SK-N-MC (cell line): ENCODE measurements at regions not wholly inside any gene's neighbourhood (a gene's known extent, or its start where the extent isn't known, plus 50 kb on each side); places are given as distances from the start of the nearest gene placed in this dataset.
"Not testable (repeated sequence)": the region's sequence is repeated elsewhere in the genome, so short reads cannot be mapped to it uniquely, and the experiment has no call there.

Experiments used
- DNase-seq: peaks from one replicate; pipeline ENCODE4 v3.0.0-alpha.2; 2011; ENCODE audit warnings: low read depth, low spot score
- H3K27ac ChIP-seq: fragments of 200-600 bp; sonication (generic); 2 replicates; pipeline ENCODE4 v1.5.1; 2016; ENCODE audit warnings: mixed run types
- H3K36me3 ChIP-seq: fragments of 200-600 bp; sonication (generic); 2 replicates; pipeline ENCODE4 v1.6.1; 2017; ENCODE audit warnings: antibody characterized with exemption, low read length, mixed read lengths; ENCODE audit not compliant: insufficient read depth
- H3K4me3 ChIP-seq: fragments of 200-600 bp; sonication (generic); 2 replicates; pipeline ENCODE4 v1.5.1; 2016
- H3K9ac ChIP-seq: fragments of 200-600 bp; sonication (generic); 2 replicates; pipeline ENCODE4 v1.8.0; 2017; ENCODE audit warnings: mixed run types, mixed read lengths; ENCODE audit not compliant: insufficient read length
- H3K9me3 ChIP-seq: fragments of 200-600 bp; sonication (generic); 2 replicates; pipeline ENCODE4 v1.6.1; 2017; ENCODE audit warnings: low read depth, mild to moderate bottlenecking, antibody characterized with exemption, low read length, moderate library complexity, mixed read lengths
- EZH2 ChIP-seq: fragments of 200-600 bp; sonication (generic); IDR thresholded peaks from one replicate; pipeline ENCODE4 v1.6.1; 2017; ENCODE audit warnings: antibody characterized with exemption
- FOXP2 ChIP-seq: optimal IDR thresholded peaks from 2 replicates; pipeline ENCODE3; 2011; ENCODE audit warnings: mild to moderate bottlenecking, moderate library complexity; ENCODE audit not compliant: insufficient read depth; ENCODE audit errors: extremely low read length, control extremely low read depth
- POLR2AphosphoS5 ChIP-seq: IDR thresholded peaks from 2 replicates; pipeline ENCODE4 v1.6.1; 2012; ENCODE audit warnings: mild to moderate bottlenecking, low read depth, low read length, borderline replicate concordance

DNA sequence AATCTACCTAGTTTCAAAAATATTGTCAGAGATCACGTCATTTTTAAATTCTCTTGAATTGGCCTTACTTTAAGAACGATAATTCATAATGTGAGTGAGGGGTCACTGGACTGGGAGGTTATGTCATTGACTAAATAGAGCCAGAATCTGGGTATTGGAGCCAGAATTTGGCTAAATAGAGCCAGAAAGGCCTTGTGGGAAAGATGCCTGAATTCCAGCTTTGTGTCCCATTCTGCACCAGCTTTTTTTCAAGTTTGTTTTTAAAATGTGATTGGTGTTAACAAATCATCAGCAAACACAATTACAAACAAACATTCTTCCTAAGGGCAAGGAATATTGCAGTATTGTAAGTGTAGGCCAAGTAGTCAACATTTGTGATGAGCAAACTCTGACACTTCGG, 233.2 kb upstream of the PRKCQ start:
- Histone ChIP-seq H3K9me3 (no peaks in the 10 kb centered on the region), H3K9ac (no peak overlapping the region), H3K27ac (no peak overlapping the region), H3K4me3 (no peak overlapping the region), H3K36me3 (no peaks in the 10 kb centered on the region)
- TF ChIP-seq EZH2 (no peak), FOXP2 (no peak), POLR2AphosphoS5 (no peak)
- DNase-seq: no peak

DNA sequence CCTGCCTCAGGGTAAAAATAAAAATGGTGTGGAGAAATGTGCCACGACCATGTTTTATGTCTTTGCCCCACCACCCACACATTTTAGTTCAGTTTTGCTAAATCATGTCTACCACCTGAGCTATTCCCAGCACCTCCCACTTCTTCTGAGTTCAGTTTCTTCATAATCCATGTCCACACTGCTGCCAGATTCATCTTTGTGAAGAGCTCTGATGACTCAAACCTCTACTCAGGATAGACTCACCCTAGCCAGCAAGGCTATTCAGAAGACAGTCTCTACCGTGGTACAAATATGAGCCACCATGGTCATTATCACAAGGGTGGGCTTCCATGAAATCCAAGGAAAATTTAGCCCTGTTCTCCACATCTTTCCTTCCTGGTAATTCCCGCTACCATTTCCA, 231.1 kb upstream of the PRKCQ start:
- no peaks in the 10 kb centered on the region for H3K9me3 ChIP-seq
- no peak for TF ChIP-seq EZH2
- no peak for TF ChIP-seq FOXP2
- no peak for TF ChIP-seq POLR2AphosphoS5
- no peaks in the 10 kb centered on the region for H3K36me3 ChIP-seq

DNA sequence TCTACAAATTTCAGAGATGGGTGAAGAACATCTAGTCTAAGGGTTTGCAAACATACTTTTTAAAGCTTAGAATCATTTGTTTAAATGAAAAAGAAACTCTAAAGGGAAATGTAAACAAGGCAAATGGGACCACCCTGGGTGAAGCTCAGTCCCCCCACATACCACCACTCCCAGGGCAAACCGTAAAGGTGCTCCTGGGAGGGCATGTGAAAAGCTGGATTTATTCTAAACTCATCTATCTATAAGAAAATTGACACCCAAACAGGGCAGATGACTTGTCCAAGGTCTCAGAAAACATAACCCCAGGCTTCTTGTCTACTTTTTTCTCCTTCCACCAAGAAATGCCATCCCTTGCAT, 223.3 kb upstream of the PRKCQ start:
- no peaks in the 10 kb centered on the region for H3K36me3 ChIP-seq
- H3K9me3 ChIP-seq: no peaks in the 10 kb centered on the region
- DNase-seq: no peak
- H3K4me3 ChIP-seq: no peak overlapping the region
- TF ChIP-seq FOXP2: no peak
- TF ChIP-seq EZH2: no peak
- TF ChIP-seq POLR2AphosphoS5: no peak
- H3K9ac ChIP-seq: no peak overlapping the region
- H3K27ac ChIP-seq: no peak overlapping the region

More for the DNA sequence above, 231.1 kb upstream of the PRKCQ start:
- no peak for DNase-seq
- H3K27ac ChIP-seq: no peak overlapping the region
- H3K9ac ChIP-seq: no peak overlapping the region
- no peak overlapping the region for H3K4me3 ChIP-seq

DNA sequence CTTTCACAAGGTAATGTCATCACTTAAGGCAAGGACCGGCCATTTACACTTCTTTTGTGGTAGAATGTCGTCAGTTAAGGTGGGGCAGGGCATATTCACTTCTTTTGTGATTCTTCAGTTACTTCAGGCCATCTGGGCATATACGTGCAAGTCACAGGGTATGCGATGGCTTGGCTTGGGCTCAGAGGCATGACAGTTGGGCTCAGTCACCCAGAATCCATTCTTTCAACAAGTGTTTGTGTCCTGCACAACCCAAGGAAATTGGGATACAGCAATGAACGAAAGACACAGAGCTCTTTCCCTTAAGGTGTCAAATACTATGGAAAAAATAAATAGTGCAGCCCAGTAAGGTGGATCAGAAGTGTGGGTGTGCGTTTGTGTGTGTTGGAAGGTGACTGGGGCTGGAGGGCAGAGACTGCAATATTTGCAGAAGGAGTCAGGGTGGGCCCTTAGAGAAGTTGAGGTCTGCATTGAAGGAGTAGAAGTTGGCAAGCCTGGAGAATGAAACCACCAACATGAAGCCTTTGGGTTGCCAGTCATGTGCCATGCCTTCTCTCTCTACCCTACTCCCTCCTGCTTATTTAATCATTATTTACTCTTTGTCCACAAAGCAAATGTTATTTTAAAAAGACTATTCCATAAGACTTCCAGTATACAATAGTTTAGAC, 222.8 kb upstream of the PRKCQ start:
- TF ChIP-seq EZH2 (no peak), FOXP2 (no peak), POLR2AphosphoS5 (no peak)
- no peak overlapping the region for H3K9ac ChIP-seq
- no peak for DNase-seq

DNA sequence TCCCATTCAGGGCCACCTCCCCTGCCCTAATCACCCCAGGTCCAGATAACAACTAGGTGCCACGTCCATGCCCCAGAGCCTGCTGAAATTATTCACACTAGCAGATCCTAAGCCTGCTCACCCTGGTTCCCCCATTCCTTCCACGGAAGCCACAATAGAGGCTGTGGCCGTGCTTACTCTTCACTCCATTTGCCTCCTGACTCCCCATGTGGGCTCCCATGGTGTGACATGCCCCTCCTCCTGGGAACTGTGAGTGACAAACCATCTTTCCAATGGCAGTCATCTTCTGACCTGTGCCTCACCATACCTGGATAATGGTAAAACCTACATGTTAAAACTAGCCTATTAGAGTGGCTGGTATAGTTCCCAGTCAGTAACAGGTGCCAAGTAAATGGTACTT, 216.2 kb upstream of the PRKCQ start:
- Histone ChIP-seq H3K9me3 (no peaks in the 10 kb centered on the region), H3K27ac (no peak overlapping the region), H3K9ac (no peak overlapping the region), H3K36me3 (no peaks in the 10 kb centered on the region), H3K4me3 (no peak overlapping the region)
- no peak for DNase-seq
- no peak for TF ChIP-seq EZH2
- no peak for TF ChIP-seq POLR2AphosphoS5
- TF ChIP-seq FOXP2: no peak

More for the DNA sequence above, 222.8 kb upstream of the PRKCQ start:
- Histone ChIP-seq H3K27ac (no peak overlapping the region), H3K4me3 (no peak overlapping the region), H3K36me3 (no peaks in the 10 kb centered on the region), H3K9me3 (no peaks in the 10 kb centered on the region)

DNA sequence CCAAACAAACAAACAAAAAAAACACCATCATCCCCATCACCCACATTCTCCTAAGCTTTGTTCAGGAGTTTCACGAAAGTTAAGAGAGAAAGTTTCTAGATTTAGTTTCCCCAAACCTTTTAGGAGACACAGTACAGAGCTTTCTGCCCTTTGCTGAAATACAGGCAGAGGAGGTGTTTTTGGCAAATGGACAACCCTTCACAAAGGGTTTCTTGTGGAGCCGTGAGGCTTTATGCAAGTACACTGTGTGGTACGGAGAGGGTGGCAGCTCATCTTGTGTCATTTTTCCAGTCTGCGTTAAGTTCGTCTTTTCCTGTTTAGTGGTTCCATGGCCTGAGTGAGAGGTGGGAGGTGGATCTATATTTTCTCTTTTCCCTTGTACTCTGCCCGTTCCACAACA, 215.5 kb upstream of the PRKCQ start:
- TF ChIP-seq FOXP2 (no peak), EZH2 (no peak), POLR2AphosphoS5 (no peak)
- Histone ChIP-seq H3K4me3 (no peak overlapping the region), H3K9me3 (no peaks in the 10 kb centered on the region), H3K9ac (no peak overlapping the region), H3K27ac (no peak overlapping the region), H3K36me3 (no peaks in the 10 kb centered on the region)
- DNase-seq: no peak

DNA sequence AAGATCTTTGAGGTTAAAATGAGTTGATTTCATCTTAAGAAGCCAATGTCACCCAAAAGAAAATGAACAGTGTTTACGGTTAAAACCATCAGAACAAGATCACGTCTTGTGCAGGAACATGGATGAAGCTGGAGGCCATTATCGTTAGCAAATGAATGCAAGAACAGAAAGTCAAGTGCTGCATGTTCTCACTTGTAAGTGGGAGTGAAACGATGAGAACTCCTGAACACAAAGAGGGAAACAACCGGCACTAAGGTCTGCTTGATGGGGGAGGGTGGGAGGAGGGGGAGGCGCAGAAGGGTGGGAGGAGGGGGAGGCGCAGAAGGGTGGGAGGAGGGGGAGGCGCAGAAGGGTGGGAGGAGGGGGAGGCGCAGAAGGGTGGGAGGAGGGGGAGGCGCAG, 214.8 kb upstream of the PRKCQ start:
- H3K9me3 ChIP-seq, H3K27ac ChIP-seq, DNase-seq, H3K36me3 ChIP-seq, H3K9ac ChIP-seq, H3K4me3 ChIP-seq: not testable (repeated sequence)

DNA sequence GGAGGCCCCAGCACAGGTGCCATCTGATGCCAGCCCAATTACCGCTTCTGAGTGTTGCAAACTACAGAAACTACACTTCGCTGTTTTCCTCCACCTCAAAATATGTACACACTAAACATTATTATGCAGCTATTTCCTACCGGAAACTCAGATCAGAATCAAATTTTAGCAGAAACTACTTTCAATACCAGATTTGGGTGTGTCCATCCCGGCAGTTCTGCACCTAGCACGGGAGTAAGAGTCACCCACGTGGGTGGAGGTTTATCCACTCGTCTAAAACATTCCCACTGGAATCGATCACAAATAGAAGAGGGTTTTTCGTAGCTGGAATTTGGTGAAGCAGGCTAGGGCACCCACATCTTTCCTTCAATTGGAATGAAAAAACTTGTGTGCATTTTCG, 214.4 kb upstream of the PRKCQ start:
- Histone ChIP-seq H3K27ac (no peak overlapping the region), H3K9ac (no peak overlapping the region), H3K36me3 (no peaks in the 10 kb centered on the region), H3K4me3 (no peak overlapping the region), H3K9me3 (no peaks in the 10 kb centered on the region)
- no peak for DNase-seq
- TF ChIP-seq EZH2: no peak
- TF ChIP-seq POLR2AphosphoS5: no peak
- no peak for TF ChIP-seq FOXP2

DNA sequence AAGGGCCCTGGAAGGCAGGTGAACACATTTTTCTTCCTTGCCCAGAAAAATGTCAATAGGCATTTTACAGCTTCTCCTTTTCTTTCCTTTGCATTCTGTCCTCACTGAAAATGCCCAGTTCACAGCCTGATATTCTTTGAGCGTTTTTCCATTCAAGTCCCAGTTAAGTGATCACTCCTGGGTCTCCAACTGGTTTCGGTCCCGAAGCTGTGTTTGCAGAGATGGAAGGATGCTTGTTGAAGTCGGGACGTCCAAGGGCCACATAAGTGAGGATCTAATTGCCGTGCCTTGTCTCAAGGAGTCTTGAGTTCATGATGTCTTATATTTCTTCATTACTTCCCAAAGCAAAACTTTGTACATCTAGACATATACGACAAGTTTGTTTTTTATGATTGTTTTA, 208.7 kb upstream of the PRKCQ start:
- no peak for DNase-seq
- no peak overlapping the region for H3K4me3 ChIP-seq
- no peaks in the 10 kb centered on the region for H3K36me3 ChIP-seq
- no peaks in the 10 kb centered on the region for H3K9me3 ChIP-seq
- H3K27ac ChIP-seq: no peak overlapping the region
- H3K9ac ChIP-seq: no peak overlapping the region
- TF ChIP-seq POLR2AphosphoS5: no peak
- TF ChIP-seq EZH2: no peak
- TF ChIP-seq FOXP2: no peak
